Left forelimb (tissue), 1 donor: ENCODE measurements at regions not wholly inside any gene's neighbourhood (a gene's known extent, or its start where the extent isn't known, plus 50 kb on each side); places are given as distances from the start of the nearest gene placed in this dataset.
"Not testable (repeated sequence)": the region's sequence is repeated elsewhere in the genome, so short reads cannot be mapped to it uniquely, and the experiment has no call there.

ENCODE experiments used
- DNase-seq: peaks from one replicate; pipeline ENCODE4 v3.0.0-alpha.2; 2018; ENCODE audit warnings: low spot score

DNA sequence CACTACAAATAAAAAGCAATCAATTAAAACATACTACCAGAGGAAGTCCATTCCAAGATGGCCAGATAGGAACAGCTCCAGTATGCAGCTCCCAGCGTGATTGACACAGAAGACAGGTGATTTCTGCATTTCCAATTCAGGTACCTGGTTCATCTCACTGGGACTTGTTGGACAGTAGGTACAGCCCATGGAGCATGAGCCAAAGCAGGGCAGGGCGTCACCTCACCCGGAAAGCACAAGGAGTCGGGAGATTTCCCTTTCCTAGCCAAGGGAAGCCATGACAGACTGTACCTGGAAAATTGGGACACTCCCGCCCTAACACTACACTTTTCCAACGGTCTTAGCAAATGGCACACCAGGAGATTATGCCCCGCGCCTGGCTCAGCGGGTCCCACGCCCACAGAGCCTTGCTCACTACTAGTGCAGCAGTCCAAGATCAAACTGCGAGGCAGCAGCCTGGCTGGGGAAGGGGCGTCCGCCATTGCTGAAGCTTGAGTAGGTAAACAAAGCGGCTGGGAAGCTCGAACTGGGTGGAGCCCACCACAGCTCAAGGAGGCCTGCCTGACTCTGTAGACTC is 106.0 kb downstream of the BUD13 start:
- DNase-seq = not testable (repeated sequence)

DNA sequence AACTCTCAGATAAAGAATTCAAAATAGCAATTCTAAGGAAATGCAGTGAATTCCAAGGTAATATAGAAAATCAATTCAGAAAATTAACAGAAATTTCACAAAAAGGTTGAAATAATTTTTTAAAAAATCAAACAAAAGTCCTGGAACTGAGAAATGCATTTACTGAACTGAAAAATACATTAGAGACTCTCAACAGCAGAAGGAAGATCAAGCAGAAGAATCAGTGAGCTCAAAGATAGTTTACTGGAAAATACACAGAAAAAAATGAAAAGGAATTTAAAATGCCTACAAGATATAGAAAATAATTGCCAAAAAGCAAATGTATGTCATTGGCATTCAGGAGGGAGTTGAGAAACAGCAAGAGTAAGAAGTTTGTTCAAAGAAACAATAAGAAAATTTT is 107.3 kb downstream of the BUD13 start:
- DNase-seq = no peak

DNA sequence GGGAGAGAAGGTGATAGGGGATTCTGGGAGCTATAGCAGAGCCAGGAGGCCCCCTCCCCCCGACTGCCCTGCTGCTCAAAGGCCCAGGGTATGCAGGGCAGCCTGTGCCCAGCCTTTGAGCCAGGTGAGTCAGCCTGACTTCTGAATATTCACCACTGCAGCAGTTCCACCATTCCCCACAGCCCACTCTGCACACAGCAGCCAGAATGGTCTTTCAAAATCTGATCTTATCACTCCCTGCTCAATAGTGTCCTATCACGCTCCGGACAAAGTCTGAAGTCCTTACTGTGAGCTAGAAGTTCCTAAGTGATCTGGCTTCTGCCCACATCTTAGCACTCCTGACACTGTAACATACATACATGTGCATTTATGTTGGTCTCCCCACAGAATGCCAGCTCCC is 111.7 kb downstream of the BUD13 start:
- DNase-seq = no peak

DNA sequence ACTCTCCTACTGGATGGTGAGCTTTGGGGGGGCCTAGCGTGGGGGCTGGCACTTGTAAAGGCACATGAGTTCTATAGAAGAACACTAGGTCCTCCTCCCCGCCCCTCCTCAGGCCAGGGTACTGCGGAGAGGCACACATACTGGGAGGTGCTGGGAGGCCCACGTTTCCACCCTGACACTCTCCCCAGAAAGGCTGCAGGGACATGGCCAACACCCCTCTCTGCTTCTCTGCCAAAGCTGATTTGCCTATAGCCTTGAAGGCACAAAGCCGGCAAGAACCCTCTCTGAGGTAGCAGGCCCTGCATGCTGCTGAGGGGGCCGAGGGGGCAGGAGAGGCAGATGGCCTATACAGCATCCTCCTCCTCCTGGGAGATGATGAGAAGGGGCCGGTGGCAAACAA is 112.8 kb downstream of the BUD13 start:
- DNase-seq = no peak

DNA sequence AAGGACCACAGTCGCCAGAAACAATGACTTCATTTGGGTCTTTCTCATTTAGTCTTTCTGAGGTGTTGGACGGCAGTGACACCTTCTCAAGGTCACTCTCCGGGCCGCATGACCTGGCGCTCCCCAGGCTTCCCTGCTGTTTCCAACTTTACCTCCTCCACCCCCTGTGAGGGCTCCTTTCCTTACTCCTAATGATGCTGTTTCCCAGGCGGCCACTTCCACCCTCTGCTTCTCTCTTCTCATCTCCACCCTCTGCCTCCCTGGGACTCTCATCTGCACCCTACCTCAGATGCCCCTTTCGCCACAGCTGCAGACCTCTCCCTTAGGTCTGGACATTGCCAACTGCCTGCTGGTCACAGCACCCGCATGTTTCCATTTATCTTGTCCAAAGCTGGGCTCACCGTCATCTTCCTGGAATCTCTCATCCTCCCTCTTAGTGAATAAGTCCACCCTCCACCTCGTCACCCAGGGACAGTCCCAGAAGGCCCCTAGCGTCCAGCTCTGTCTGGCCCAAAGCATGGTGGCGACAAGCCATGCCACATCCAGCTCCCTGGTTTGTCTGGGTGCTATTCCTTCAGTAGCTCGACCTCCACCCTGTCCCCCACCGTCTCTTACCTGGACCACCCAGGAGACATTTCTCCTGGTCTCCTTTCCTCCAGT is 113.8 kb downstream of the BUD13 start:
- no peak for DNase-seq

DNA sequence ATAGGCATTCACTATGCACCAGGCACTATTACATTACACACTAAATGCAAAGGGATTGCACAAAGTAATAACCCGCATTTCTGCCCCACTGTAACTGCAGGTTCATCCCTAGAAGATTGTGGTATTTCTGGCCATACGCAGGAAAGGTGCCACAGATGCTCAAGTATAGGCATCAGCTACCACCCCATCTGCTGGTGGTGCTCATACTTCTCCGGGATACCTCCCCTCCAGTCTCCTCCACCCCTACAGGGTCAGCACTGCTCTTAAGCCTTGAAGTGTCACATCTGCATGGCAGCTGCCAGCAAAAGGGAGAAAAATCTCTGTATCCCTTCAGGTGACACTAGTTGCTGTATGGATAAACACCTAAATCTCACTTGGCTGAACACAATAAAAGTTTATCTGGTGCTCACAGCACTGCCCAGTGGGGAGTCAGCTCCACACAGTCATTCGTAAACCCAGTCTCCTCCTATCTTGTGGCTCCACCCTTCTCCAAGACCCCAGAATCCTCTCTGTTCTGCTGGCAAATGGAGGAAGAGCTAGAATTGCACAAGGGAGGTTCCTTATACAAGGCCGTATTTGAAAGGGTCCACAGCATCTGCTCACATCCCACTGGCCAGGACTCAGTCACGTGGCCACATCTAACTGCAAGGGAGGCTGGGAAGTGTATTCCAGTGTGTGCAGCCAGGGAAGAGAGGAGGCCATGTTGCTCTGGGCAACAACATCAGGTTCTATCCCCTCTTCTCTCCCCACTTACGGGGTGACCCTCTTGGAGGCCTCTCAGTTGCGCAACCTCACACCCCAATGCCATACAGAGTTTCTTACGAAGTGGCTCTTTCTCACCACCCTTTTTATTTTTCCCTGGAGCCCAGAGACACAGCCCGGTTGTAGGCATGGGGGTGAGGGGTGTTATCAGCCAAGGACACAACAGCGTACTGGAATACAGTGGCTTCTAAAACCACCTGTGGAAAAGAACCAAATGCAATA is 114.7 kb downstream of the BUD13 start:
- DNase-seq = no peak

DNA sequence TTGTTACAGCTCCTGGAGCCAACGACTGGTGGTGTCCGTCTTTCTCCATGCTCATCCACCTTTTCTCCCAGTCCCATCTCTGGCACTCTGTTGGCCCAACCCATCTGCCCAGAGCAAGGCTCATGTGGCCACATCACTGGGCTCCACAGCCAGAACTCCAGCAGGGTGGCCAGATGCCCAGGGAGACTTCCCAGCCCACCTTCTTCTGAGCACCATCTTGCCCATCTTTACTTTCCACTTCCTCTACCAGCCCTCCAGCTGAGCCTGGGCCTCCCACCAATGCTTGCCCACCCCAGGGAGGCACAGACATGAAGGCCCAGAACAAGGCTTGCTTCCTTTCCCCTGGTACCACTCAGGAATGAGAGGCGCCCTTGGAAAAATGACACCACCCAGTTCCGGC is 116.8 kb downstream of the BUD13 start:
- no peak for DNase-seq

DNA sequence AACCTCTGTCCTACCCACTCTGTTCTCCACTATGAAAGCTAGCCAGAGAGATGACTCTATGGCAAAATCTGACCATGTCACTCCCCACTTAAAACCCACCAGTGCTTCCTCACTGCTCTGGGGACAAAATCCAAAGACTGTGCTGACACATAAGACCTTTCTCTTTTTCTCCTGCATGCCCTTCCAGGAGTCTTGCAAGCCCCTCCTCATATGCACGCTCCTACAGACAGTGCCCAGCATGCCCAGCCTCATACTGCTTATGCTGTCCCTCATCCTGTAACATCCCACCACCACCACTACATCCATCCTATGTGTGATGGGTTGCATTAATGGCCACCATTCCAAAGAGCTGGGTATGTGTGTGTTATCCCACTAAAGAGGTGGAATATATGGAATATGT is 118.3 kb downstream of the BUD13 start:
- no peak for DNase-seq

DNA sequence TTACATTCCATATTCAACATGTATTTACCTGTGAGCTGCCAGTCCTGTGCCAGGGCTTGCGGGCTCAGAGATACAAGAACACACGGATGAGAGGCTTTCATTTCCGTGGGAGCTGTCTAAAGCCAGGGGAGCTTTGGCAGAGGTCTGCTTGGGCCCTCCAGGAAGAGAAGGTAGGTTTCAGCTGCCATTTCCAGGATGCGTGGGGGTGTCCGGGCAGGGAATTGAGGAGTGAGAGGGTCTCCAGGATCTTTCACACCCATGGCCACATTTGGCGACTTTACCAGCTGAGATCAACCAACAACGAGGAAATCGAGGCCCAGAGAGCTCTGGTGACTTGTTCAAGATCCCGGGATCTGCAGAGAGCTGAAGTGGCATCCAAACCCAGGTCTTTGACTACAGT is 119.6 kb downstream of the BUD13 start:
- no peak for DNase-seq

DNA sequence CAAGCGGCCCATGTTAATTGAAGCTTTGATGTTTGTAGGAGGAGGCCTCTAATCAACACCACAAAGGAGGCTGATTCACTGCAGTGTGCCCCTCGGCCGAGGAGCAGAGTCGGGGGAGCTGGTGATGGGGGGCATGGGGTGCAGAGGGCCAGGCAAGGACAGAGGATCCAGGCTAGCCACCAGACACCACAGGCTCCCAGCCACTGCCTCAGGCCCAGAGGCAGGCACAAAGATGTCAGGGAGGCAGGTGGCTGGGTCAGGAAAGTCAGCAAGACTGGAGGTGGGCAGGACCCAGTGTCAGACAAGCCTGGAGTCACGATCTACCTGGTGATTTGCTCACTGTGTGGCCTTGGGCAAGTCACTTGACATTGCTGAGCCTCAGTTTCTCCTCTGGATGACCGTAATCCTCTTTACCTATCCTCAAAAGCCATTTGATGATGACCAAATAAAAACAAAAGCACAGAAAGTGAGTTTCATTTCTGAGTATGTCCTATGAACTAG is 121.0 kb downstream of the BUD13 start:
- DNase-seq = no peak

DNA sequence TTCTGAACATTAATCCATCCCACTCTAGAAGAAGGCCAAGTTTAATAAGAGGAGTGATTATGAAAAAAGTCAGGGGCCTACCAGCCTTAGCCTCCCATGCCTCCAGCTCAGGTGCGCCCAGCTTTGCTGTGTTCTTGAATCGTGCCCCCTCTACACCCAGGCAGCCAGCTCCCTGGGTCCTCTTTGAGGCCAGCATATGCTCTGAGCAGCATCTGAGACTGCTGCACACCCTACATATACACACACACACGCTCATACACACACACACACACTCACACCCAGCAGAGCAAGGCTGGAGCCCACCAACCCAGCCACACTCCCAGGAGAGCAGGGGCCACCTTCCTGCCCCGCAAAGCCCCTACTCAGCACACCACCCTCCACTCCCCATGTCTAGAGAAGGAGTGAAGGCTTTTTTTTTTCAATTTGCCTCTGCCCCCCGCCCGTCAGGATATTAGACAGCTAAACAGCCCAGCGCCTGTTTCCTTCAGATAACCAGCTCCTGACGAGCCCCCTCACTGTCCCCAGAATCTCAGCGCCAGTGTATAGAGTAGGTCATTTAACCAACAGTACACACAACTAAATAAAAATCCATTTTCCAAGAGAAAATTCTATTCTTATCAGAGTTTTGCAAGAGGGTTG is 121.6 kb downstream of the BUD13 start:
- DNase-seq = no peak

DNA sequence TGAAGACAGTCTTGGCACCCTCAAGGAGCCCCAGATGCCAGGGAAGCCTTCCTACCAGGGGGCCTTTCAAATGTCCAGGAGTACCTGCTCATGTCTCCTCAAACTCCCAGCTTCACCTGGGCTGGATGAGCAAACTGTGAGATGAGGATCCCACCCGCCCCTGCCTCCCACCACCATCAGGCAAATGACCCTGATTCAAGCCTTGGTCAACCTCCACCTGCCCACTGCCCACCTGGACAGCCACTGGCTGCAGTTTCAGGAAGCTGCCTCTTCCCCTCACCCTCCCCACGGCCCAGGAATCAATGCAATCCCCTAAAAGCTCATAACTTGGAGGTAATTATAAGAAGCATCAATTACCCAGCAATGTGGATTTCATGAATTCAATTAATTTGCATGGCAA is 122.7 kb downstream of the BUD13 start:
- DNase-seq = no peak

DNA sequence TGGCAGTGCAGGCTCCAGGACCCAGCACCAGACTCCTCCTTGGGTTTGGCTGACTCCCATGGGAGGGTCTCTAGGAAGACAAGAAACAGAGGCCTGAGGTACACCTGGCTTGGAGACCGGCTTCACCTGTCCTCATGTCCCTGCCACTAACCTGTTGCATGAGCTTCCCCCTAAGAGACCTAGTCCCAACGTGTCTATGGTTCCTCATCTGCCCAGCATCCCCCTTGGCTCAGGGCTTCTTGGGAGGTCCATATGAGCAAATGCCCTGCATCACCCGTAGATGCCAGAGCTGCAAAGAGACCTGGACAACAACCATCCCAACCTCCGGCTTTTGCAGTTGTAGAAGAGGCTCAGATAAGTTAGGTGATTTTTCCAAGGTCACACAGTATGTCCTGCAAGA is 123.5 kb downstream of the BUD13 start:
- no peak for DNase-seq

DNA sequence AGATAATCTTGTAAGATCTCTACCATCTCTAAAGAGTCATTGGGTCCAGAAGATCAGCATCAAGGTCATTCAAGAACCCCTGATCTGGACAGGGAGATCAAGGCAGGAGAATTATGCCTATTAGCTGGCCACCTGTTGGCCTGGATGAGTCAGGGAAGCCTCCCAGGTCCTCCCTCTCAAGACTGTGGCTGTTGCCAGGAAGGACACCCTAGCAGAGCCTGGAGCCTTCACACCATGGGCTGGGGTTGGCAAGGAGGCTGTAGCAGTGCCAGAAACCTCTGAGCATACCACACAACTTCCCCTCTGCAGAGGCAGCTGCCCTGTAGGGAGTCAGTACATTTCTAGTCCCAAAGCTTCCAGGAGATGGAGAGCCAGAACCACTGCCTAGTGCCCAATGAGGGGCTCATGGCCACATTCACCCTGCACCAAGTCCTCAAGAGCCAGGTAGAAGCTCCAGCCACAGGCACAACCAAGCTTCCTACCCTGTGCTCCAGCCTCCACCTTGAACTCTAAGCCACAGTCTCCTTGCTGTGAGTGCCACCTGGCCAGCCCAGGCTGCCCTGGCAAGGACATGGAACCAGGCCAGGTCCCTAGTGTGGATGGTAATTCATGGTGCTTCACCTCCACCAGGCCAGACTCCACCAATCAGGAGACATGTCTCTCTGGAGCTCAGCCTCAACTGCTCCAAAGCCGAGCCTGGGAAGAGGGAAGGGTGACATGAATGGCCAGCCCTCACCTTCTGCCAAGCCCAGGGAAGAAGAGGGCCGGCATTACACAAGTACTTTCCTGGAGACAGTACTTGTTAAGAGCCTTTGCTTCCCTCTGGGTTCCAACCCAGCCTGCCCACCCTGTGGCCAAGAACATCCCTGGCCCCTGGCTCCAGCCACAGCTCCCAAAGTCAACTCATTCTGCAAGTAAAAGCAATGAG is 124.3 kb downstream of the BUD13 start:
- DNase-seq = no peak

DNA sequence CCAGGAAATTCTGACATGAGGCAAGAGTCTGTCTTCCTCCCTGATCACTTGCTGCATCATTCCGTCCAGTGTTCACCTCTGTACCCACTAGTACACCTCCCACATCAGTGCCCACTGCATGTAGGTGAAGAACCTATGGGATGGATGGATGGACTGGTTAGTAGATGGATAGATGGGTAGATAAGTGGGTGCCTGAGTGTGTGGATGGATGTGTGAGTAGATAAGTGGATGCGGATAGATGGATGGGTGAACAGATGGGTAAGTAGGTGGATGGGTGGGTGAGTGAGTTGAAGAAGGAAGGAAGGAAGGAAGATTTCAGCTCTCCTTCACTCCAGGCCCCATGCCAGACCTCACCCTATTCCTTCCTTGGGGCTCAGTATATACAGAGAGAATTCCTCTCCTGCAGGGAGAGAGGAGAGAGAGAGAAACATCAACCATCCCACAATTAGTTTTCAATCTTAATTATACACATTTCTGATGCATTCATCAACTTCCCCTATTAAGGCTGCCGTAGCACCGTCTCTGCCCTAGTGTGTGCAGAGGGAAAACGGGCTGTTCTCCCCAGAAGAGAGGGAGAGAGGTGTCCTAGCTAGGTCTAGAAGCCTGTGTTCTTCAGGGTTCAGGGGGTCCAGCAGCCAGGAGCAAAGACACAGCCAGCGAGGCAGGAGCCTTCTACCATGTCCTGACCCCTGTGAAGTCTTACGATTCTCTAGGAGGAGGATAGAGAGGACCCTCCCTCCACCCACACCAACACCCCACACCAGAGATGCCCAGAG is 125.3 kb downstream of the BUD13 start:
- DNase-seq = no peak

DNA sequence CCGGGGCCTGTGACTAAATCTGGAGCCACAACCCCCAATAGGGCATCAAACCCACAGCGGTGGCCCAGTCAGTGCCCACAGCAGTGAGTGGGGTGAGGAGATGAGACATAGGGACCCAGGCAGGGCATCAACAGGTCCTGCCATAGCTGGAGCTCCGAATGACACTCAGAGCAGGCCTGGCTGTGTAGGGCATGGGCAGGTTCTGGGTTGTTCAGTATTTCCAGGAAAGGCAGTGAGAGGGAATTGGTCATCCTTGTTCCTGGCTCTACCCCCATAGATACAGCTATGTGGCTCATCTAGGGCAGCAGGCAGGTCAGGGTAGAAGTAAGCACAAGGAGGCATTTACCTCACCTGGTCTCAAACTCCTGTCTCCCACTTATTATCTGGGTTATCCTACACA is 126.6 kb downstream of the BUD13 start:
- no peak for DNase-seq

DNA sequence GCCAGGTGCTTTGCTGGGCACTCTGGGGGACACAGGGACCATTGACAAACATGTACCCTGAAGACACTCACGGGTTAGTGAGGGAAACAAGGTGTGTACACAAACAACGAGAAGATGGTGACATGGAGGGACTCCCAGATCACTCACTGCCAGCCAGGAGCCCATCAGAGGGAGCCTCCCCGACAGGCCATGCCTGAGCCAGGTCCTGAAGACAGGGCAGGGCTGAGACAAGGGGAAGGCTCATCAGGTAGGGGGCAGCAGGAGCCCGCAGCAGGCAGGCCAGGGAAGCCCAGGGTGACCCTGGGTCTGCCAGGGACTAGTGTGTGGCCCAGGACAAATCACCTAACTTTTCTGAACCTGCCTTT is 127.9 kb downstream of the BUD13 start:
- DNase-seq = no peak

DNA sequence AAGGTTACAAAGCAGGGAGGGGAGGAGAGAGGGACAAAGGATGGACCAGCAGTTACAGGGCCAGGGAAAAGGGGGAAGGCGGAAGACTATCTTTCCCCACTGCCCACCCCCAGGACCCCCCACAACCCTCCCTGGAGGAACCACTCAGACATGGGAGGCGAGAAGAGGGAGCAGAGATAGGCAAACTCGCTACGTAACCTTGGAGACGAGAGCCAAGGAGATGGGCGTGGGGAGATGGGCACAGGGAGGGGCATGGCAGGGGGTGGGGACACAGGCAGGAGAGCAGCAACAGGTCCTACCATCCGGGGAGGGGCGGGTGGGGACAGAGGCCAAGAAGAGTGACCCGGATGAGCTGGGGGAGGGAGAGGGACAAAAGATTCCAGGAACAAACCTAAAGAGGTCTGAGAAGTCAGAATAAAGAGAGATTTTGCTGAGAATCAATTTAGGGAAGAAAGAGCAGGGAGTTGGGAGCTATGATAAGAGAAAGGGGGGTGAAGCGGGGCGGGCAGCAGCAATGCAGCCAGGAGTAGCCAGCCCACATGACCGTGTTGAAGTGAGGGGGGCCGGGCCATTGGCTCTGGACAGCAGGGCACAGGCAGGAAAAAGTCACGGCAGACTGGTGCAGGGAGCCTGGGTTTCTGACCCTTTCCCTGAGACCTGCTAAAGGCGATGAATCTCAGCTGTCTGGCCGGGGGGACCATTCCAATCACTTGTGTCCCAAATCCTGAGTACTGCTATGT is 128.4 kb downstream of the BUD13 start:
- DNase-seq = no peak

DNA sequence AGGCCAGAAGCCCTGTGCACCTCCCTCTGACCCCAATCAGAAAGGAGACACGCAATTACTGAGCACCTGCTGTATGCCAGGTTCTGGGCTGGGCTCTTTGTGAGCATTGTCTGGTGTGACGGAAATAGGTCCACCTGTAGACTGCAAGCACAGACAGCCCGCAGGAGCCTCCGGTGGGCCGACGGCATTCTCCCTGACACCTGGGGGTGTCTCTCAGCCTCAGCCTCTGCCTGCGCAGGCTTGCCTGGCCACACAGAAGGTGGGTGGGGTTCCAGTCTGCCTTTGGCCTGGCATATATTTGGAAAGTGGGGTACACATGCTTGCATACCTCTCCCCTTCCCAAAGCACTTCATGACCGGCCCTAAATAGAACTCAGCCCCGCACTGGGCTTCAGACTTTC is 129.3 kb downstream of the BUD13 start:
- DNase-seq = no peak

DNA sequence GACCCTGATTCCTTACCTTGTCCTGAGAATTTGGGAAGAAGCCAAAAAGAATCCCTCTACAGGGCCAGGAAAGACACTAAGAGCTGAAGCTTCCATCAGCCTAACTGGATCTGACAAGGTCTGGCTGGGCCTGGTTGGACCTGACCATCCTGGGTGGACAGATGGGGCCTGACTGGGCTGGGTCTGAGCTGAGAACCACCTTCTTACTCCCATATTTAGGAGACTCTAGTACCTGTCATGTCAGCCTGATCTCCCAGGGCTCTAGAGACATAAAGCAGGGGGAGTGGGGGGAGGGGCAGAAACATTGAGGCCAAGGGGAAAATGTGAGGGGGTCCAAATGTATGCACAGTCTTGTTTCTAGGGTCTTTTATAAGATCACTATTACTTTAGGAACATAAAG is 129.9 kb downstream of the BUD13 start:
- DNase-seq = no peak
